Nephron (organoid): ENCODE measurements at regions not wholly inside any gene's neighbourhood (a gene's known extent, or its start where the extent isn't known, plus 50 kb on each side); places are given as distances from the start of the nearest gene placed in this dataset.

Source experiments
- H3K27ac Mint-ChIP-seq, 3 experiments: 2 replicates each; pipeline ENCODE4 v1.8.0; 2020; ENCODE audit warnings: mixed read lengths in 3 of 3, mild to moderate bottlenecking in 2 of 3, moderate library complexity in 1 of 3
- H3K27me3 Mint-ChIP-seq: 2 replicates; pipeline ENCODE4 v1.8.0; 2021; ENCODE audit warnings: low read depth, mild to moderate bottlenecking, moderate library complexity, mixed read lengths
- H3K36me3 Mint-ChIP-seq: 2 replicates; pipeline ENCODE4 v1.8.0; 2020; ENCODE audit warnings: low read depth, mixed read lengths
- H3K4me1 Mint-ChIP-seq: 2 replicates; pipeline ENCODE4 v1.8.0; 2020; ENCODE audit warnings: mixed read lengths
- H3K4me3 Mint-ChIP-seq, 3 experiments: 2 replicates each; pipeline ENCODE4 v1.8.0; 2020; ENCODE audit warnings: mild to moderate bottlenecking in 3 of 3, mixed read lengths in 3 of 3, moderate library complexity in 2 of 3
- H3K9me3 Mint-ChIP-seq: 2 replicates; pipeline ENCODE4 v1.8.0; 2020; ENCODE audit warnings: mixed read lengths
- TF ChIP-seq, protein P1 (sequence below), 3 experiments: fragments of 200-600 bp; sonication (generic); IDR thresholded peaks; one replicate each; pipeline ENCODE4 v1.5.0; 2021; ENCODE audit warnings: antibody characterized with exemption in 3 of 3; ENCODE audit not compliant: unreplicated experiment in 3 of 3

DNA sequence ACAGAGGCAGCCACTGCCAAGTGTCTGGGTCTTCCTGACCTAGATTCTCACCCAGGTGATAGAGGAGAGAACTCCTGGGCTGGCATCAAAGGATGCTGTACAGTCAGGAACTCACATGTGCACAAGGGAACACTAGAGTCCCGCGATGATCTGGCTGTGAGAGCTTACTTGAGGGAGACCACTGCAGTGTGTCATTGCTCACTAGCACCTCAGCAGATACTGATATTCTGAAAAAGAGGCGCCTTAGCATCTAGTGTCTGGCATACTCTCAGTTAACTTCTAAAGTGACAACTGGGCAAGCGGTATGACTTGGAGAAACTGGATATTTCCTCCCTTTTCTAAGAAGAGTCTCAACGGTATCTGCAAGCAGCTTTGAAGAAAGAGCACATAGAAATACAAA, 189.9 kb downstream of the CMPK2 start:
- Mint-ChIP-seq H3K36me3 (no peaks in the 10 kb centered on the region), H3K4me3 (no peak overlapping the region), H3K4me1 (no peaks in the 10 kb centered on the region), H3K27me3 (peaks cover 14% of the 10 kb centered on the region), H3K9me3 (no peaks in the 10 kb centered on the region), H3K27ac (no peak overlapping the region)
- TF ChIP-seq, protein P1, sequence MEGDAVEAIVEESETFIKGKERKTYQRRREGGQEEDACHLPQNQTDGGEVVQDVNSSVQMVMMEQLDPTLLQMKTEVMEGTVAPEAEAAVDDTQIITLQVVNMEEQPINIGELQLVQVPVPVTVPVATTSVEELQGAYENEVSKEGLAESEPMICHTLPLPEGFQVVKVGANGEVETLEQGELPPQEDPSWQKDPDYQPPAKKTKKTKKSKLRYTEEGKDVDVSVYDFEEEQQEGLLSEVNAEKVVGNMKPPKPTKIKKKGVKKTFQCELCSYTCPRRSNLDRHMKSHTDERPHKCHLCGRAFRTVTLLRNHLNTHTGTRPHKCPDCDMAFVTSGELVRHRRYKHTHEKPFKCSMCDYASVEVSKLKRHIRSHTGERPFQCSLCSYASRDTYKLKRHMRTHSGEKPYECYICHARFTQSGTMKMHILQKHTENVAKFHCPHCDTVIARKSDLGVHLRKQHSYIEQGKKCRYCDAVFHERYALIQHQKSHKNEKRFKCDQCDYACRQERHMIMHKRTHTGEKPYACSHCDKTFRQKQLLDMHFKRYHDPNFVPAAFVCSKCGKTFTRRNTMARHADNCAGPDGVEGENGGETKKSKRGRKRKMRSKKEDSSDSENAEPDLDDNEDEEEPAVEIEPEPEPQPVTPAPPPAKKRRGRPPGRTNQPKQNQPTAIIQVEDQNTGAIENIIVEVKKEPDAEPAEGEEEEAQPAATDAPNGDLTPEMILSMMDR (IDR thresholded peaks at IDR 0.05; ENCODE audit: unreplicated experiment in 3 of 3) = no peak

DNA sequence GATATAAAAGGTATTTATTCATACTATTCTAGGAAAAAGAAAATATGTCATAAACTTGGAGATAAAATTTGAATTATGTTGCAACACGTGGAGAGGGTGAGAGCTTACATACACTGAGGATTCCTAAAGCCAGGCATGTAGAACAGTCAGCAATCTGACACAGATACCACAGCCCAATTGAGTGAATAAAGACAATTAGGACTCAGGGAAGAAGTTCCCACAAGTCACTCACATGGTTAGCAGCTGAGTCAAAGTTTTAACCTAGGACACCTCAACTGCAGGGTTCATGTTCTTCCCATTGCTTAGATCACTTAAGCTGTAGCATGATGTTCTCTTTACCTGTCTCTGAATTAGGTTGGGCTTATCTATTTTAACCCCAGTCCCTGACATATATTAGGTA, 189.5 kb downstream of the CMPK2 start:
- Mint-ChIP-seq H3K4me3 (no peak overlapping the region), H3K27me3 (peaks cover 17% of the 10 kb centered on the region), H3K36me3 (no peaks in the 10 kb centered on the region), H3K9me3 (no peaks in the 10 kb centered on the region), H3K27ac (no peak overlapping the region), H3K4me1 (no peaks in the 10 kb centered on the region)
- TF ChIP-seq, protein P1 (IDR thresholded peaks at IDR 0.05; ENCODE audit: unreplicated experiment in 3 of 3) = no peak

DNA sequence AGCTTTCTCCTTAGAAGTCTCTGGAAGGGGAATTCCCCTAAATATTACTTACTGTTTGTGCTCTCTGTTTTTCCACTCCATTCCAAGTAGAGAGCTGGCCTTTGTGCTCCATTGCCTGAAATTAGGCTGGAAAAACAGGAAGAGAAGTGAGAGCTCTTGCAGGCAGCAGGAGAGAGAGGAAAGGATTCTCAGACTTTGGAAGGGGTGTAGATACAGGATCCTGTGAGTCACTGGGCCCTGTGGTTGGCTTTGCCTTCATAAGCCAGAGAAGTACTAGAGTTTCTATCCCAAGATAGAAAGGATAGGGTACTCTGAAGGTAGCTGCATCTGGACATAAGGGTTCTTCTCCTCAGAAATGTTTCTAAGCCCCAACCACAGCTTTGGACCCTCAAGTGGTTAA, 188.9 kb downstream of the CMPK2 start:
- H3K27me3 Mint-ChIP-seq = peaks cover 17% of the 10 kb centered on the region
- H3K36me3 Mint-ChIP-seq = no peaks in the 10 kb centered on the region
- H3K4me1 Mint-ChIP-seq = no peaks in the 10 kb centered on the region
- no peaks in the 10 kb centered on the region for H3K9me3 Mint-ChIP-seq
- no peak overlapping the region for H3K27ac Mint-ChIP-seq
- TF ChIP-seq, protein P1 (IDR thresholded peaks at IDR 0.05; ENCODE audit: unreplicated experiment in 3 of 3) = no peak
- H3K4me3 Mint-ChIP-seq = no peak overlapping the region

DNA sequence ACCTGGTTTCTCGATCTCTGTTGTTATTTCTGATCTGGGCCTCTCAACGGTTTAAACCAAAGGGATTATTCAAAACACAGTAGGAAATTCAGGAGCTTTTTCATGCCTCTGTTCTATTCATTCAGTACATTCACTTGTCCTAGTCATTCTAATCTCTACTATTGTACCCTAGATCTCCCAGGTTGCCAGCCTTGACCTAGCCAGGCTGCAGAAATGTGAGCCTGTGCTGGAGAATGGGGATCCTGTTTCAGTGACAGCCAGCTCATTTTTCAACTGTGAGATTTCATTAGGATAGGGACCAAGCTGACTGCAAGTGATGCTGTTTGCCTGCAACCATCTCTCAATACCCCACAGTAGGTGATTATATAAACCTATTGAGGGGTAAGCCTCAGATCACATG, 186.2 kb downstream of the CMPK2 start:
- peaks cover 14% of the 10 kb centered on the region for H3K27me3 Mint-ChIP-seq
- H3K9me3 Mint-ChIP-seq = peaks cover 15% of the 10 kb centered on the region
- H3K4me1 Mint-ChIP-seq = no peaks in the 10 kb centered on the region
- no peak overlapping the region for H3K4me3 Mint-ChIP-seq
- H3K27ac Mint-ChIP-seq = no peak overlapping the region
- TF ChIP-seq, protein P1 (IDR thresholded peaks at IDR 0.05; ENCODE audit: unreplicated experiment in 3 of 3) = no peak
- no peaks in the 10 kb centered on the region for H3K36me3 Mint-ChIP-seq

DNA sequence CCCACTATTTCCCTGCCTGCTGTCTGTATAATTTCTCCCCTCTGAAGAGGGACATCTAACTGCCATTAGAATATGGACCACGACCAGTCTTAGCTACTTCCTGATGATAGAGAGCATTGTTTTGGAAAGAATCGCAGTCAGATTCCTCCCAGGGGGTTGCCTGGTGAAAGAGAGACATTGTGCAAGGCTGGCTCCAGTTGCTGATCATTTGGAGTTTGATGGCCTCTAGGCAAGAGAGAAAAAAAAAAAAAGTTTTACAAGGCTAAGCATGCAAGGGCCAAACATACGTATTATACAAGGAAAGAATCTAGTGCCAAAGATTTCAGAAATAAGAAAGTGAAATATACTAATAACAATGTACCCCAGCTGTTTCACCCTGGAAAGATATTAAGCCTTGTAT, 182.2 kb downstream of the CMPK2 start:
- H3K4me1 Mint-ChIP-seq = no peaks in the 10 kb centered on the region
- no peaks in the 10 kb centered on the region for H3K36me3 Mint-ChIP-seq
- peaks cover 31% of the 10 kb centered on the region for H3K9me3 Mint-ChIP-seq
- no peak overlapping the region for H3K4me3 Mint-ChIP-seq
- peaks cover 16% of the 10 kb centered on the region for H3K27me3 Mint-ChIP-seq
- TF ChIP-seq, protein P1 (IDR thresholded peaks at IDR 0.05; ENCODE audit: unreplicated experiment in 3 of 3) = no peak
- no peak overlapping the region for H3K27ac Mint-ChIP-seq

DNA sequence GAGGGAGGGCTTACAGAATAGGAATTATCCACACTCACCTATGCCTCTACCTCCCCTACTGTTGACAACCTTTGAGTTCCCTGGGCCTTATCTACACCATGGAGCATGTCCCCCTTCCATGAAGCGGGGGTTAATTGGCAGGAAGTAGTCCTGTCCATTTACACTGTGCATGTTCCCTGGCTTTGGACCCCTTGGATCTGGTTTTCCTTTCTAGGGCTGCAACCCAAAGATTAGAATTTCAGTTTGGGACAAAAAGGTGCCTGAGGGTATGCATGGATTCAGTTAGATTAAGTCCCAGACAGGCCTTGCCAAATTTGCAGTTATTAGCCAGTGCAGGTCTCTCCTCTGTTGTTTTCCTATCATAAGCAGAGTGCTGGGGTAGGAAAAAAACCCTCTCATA, 180.3 kb downstream of the CMPK2 start:
- no peak overlapping the region for H3K27ac Mint-ChIP-seq
- H3K4me3 Mint-ChIP-seq = no peak overlapping the region
- peaks cover 16% of the 10 kb centered on the region for H3K27me3 Mint-ChIP-seq
- H3K4me1 Mint-ChIP-seq = no peaks in the 10 kb centered on the region
- H3K9me3 Mint-ChIP-seq = peaks cover 34% of the 10 kb centered on the region
- TF ChIP-seq, protein P1 (IDR thresholded peaks at IDR 0.05; ENCODE audit: unreplicated experiment in 3 of 3) = no peak
- no peaks in the 10 kb centered on the region for H3K36me3 Mint-ChIP-seq
